Suprapubic skin (tissue), 3 donors: ENCODE measurements at regions not wholly inside any gene's neighbourhood (a gene's known extent, or its start where the extent isn't known, plus 50 kb on each side); places are given as distances from the start of the nearest gene placed in this dataset.

Experiments used
- CTCF ChIP-seq, 2 donors: fragments of 200-600 bp in 1 of 2; fragments of 450-650 bp in 1 of 2; sonication (generic) in 1 of 2; IDR thresholded peaks; one replicate each; pipeline ENCODE4 v1.5.1; 2016 to 2019; ENCODE audit warnings: antibody characterized with exemption in 2 of 2, mild to moderate bottlenecking in 1 of 2, moderate library complexity in 1 of 2
- EP300 ChIP-seq: sonication (generic); formaldehyde crosslinking; IDR thresholded peaks from one replicate; pipeline ENCODE4 v1.6.1; 2017; ENCODE audit warnings: antibody characterized with exemption
- POLR2A ChIP-seq, 2 donors: fragments of 450-650 bp; IDR thresholded peaks; one replicate each; pipeline ENCODE4 v1.6.1; 2017; ENCODE audit warnings: antibody characterized with exemption in 2 of 2, mild to moderate bottlenecking in 2 of 2, moderate library complexity in 2 of 2

GRCh38 chr14:104522926-104523545 lies 56.5 kb upstream of the C14orf180 start:
- TF ChIP-seq POLR2A (IDR thresholded peaks at IDR 0.05) = no peak
- TF ChIP-seq EP300 = no peak
- no peak for TF ChIP-seq CTCF (IDR thresholded peaks at IDR 0.05)
